Spinal cord (tissue), 9 donors: ENCODE measurements at regions not wholly inside any gene's neighbourhood (a gene's known extent, or its start where the extent isn't known, plus 50 kb on each side); places are given as distances from the start of the nearest gene placed in this dataset.

ENCODE experiments used
- DNase-seq, 6 donors: peaks; one replicate each; pipeline versions ENCODE4 v3.0.0 to v3.0.0-alpha.2; 2013 to 2015; ENCODE audit warnings: low spot score in 6 of 6, low read depth in 4 of 6
- H3K27ac ChIP-seq: one replicate; pipeline ENCODE4 v1.5.1; 2013; ENCODE audit warnings: low read depth, low read length, control low read depth
- H3K27me3 ChIP-seq: one replicate; pipeline ENCODE4 v1.6.1; 2013; ENCODE audit warnings: low read length; ENCODE audit not compliant: control insufficient read depth, insufficient read depth
- H3K36me3 ChIP-seq: one replicate; pipeline ENCODE4 v1.6.1; 2013; ENCODE audit warnings: low read length; ENCODE audit not compliant: control insufficient read depth, insufficient read depth
- H3K4me1 ChIP-seq: one replicate; pipeline ENCODE4 v1.6.1; 2013; ENCODE audit warnings: low read length; ENCODE audit not compliant: control insufficient read depth, insufficient read depth
- H3K4me3 ChIP-seq: one replicate; pipeline ENCODE4 v1.5.1; 2013; ENCODE audit warnings: low read depth, low read length, control low read depth
- H3K9me3 ChIP-seq: one replicate; pipeline ENCODE4 v1.6.1; 2013; ENCODE audit warnings: low read length; ENCODE audit not compliant: control insufficient read depth, insufficient read depth
- WGBS: methylation state at CpG from one replicate; pipeline ENCODE4 v1.1.5; 2013; ENCODE audit warnings: missing lambda C conversion rate; ENCODE audit not compliant: insufficient coverage; 5-methylcytosine and 5-hydroxymethylcytosine counted together
- donor health status: healthy.

DNA sequence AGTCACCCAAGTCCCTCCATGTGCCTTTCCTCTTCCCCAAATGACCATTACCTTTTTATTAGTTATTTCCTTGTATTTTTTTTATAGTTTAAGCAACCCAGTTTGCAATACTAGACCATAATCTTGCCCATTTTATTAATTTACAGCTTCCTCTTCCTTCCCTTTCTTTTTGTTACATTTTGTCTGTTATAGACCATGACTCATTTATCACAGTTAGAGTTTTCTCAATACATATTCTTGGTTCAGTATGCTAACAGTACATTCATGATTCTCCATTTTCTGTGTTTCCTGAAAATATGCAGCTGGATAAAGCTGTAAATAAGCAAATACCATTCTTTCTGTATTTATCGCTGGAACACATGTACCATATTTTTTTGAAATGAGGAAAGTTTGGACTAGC lies 376.7 kb upstream of the RAG2 start:
- no peaks in the 10 kb centered on the region for H3K27me3 ChIP-seq
- H3K4me3 ChIP-seq: no peak overlapping the region
- no peaks in the 10 kb centered on the region for H3K4me1 ChIP-seq
- DNase-seq: no peak
- no peaks in the 10 kb centered on the region for H3K9me3 ChIP-seq
- no peaks in the 10 kb centered on the region for H3K36me3 ChIP-seq
- H3K27ac ChIP-seq: no peak overlapping the region
- no CpG with 5 or more reads among the region's 1 CpG for WGBS

GRCh38 chr11:36953976-36954375 lies 355.9 kb upstream of the RAG2 start:
- Histone ChIP-seq H3K4me1 (no peaks in the 10 kb centered on the region), H3K9me3 (no peaks in the 10 kb centered on the region), H3K36me3 (no peaks in the 10 kb centered on the region), H3K4me3 (no peak overlapping the region), H3K27ac (no peak overlapping the region), H3K27me3 (no peaks in the 10 kb centered on the region)
- peak in 2 of 6 donors; percentile 47 to 68 for DNase-seq

DNA sequence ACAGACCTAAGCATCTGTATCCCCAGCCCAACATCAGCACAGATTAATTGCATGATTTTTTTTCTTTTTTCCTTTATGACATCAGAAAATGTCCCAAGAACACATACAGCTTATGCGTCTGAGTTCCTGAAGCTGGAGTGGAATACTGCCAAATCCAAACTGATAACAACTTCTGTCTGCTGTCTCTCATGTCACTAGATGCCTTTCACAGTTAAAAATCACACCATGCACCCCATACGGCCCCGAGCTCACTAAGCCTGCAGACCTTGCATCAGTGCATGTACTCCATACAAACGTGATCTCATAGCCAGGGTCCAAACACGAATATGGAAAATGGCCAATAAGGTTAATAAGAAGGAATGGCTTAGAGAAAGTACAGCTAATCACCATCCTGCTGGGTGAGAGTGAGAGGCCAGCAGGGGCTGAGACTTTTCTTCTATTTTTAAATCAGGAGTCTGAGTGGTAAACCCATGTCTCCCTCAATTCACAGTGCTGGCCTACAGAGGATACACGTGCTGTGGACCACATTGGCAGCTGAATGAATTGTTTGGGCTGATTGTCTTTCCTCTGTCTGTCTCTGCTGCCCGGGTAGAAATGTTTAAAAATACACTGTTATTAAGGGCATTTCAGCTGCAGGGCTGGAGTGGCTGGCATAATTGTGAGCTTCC lies 350.6 kb upstream of the RAG2 start:
- no peaks in the 10 kb centered on the region for H3K36me3 ChIP-seq
- H3K9me3 ChIP-seq: no peaks in the 10 kb centered on the region
- H3K4me3 ChIP-seq: no peak overlapping the region
- H3K27ac ChIP-seq: no peak overlapping the region
- peak in 1 of 6 donors; percentile 24 for DNase-seq
- H3K27me3 ChIP-seq: no peaks in the 10 kb centered on the region
- 59% methylated on average over 7 of the region's 7 CpGs for WGBS
- no peaks in the 10 kb centered on the region for H3K4me1 ChIP-seq

GRCh38 chr11:36945384-36945783 lies 347.3 kb upstream of the RAG2 start:
- no peak overlapping the region for H3K27ac ChIP-seq
- H3K27me3 ChIP-seq: no peaks in the 10 kb centered on the region
- no peaks in the 10 kb centered on the region for H3K9me3 ChIP-seq
- H3K4me3 ChIP-seq: no peak overlapping the region
- no peaks in the 10 kb centered on the region for H3K4me1 ChIP-seq
- no CpG with 5 or more reads among the region's 3 CpGs for WGBS
- no peak for DNase-seq
- H3K36me3 ChIP-seq: no peaks in the 10 kb centered on the region

GRCh38 chr11:36933481-36933880 lies 335.4 kb upstream of the RAG2 start:
- Histone ChIP-seq H3K27me3 (no peaks in the 10 kb centered on the region), H3K27ac (no peak overlapping the region), H3K4me3 (no peak overlapping the region), H3K36me3 (no peaks in the 10 kb centered on the region), H3K9me3 (no peaks in the 10 kb centered on the region), H3K4me1 (no peaks in the 10 kb centered on the region)
- peak in 1 of 6 donors; percentile 39 for DNase-seq
- WGBS: 100% methylated on average over 3 of the region's 5 CpGs

DNA sequence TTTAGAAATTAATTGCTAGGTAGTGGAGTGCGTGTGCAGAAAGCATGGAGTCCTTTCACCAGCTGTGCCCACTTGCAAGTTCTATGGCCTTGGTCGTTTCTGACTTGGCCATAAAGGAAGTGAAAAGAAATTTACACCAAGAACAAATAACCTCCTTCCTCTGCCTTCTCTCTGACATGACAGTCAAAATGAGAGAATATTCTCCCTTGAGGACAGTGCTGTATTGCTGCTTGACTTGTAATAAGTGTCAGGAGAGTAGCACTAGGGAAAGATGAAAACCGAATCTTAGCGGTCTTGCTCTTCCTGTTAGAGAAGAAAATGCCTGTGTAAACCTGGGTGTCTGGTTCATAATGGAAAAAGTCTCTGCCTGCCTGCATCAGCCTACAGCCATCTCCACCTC lies 333.1 kb upstream of the RAG2 start:
- Histone ChIP-seq H3K27me3 (no peaks in the 10 kb centered on the region), H3K27ac (no peak overlapping the region), H3K4me1 (no peaks in the 10 kb centered on the region), H3K4me3 (no peak overlapping the region), H3K36me3 (no peaks in the 10 kb centered on the region), H3K9me3 (no peaks in the 10 kb centered on the region)
- DNase-seq: peak in 1 of 6 donors; percentile 51
- WGBS: no CpG with 5 or more reads among the region's 4 CpGs

- no peaks in the 10 kb centered on the region for H3K9me3 ChIP-seq
- no peaks in the 10 kb centered on the region for H3K4me1 ChIP-seq
- no peaks in the 10 kb centered on the region for H3K27me3 ChIP-seq
- no peak overlapping the region for H3K4me3 ChIP-seq
- no peak for DNase-seq
- no peaks in the 10 kb centered on the region for H3K36me3 ChIP-seq
- WGBS: 57% methylated on average over 1 of the region's 3 CpGs
- H3K27ac ChIP-seq: no peak overlapping the region
Observed at GRCh38 chr11:36930256-36930655, 332.2 kb upstream of the RAG2 start.

- H3K4me3 ChIP-seq: no peak overlapping the region
- DNase-seq: peak in 1 of 6 donors; percentile 70
- no peaks in the 10 kb centered on the region for H3K27me3 ChIP-seq
- no peak overlapping the region for H3K27ac ChIP-seq
- WGBS: no CpG with 5 or more reads among the region's 1 CpG
- no peaks in the 10 kb centered on the region for H3K4me1 ChIP-seq
- no peaks in the 10 kb centered on the region for H3K36me3 ChIP-seq
- no peaks in the 10 kb centered on the region for H3K9me3 ChIP-seq
Observed at GRCh38 chr11:36929401-36929800, 331.4 kb upstream of the RAG2 start.

DNA sequence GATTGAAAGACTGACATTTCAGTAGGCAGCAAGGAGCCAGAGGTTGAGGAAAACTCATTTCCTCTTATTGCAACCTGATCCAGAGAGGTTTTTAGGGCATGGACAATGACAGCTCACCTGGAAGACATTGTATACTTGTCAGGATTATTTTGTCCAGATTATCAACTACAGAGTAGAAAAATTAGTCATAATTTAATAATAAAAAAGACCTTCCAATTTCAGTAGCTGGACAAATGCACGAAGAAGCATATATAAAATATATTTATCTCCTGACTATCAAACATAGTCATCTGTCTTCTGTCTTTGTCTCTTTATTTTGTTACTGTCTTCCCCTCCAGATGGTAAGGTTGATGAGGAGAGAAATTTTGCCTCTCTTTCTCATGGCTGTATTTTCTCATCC lies 330.6 kb upstream of the RAG2 start:
- DNase-seq: no peak
- Histone ChIP-seq H3K4me3 (no peak overlapping the region), H3K9me3 (no peaks in the 10 kb centered on the region), H3K27me3 (no peaks in the 10 kb centered on the region), H3K27ac (no peak overlapping the region), H3K36me3 (no peaks in the 10 kb centered on the region), H3K4me1 (no peaks in the 10 kb centered on the region)
- no CpG with 5 or more reads among the region's 1 CpG for WGBS

DNA sequence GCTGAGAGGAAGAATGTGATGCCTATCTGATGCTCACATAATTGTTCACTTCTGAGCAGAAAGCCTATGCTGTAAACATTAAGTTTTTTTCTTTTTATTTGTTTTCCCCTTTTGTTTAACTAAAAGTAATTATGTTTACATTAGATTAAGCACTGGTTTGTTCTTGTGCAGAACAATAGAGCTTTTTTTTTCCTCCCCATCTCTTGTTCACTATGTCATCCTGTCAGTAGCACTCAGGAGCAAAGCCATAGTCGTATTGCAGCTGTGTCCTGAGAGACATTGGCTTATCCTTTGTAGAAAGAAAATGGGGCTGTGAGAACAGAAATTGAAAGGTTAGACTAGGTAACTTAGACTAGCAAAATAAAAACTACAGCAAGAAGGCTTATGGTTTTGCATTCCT lies 301.8 kb upstream of the RAG2 start:
- Histone ChIP-seq H3K27ac (no peak overlapping the region), H3K4me3 (no peak overlapping the region), H3K36me3 (no peaks in the 10 kb centered on the region), H3K4me1 (no peaks in the 10 kb centered on the region), H3K9me3 (no peaks in the 10 kb centered on the region), H3K27me3 (no peaks in the 10 kb centered on the region)
- no CpG with 5 or more reads among the region's 1 CpG for WGBS
- DNase-seq: peak in 1 of 6 donors; percentile 33
